ENCODE measurements at regions not wholly inside any gene's neighbourhood (a gene's known extent, or its start where the extent isn't known, plus 50 kb on each side); places are given as distances from the start of the nearest gene placed in this dataset.

- no peaks in the 10 kb centered on the region for H3K36me3 ChIP-seq
- WGBS, 2 donors: 89 to 90% methylated on average over 3 of the region's 3 CpGs
- no peak for TF ChIP-seq POLR2A (IDR thresholded peaks at IDR 0.05)
- no peak for TF ChIP-seq CTCF (IDR thresholded peaks at IDR 0.05)
Measured at GRCh38 chr11:109696191-109696897, 274.4 kb downstream of the C11orf87 start.

GRCh38 chr11:109697140-109697843 is 275.3 kb downstream of the C11orf87 start:
- Histone ChIP-seq H3K4me3 (no peak overlapping the region), H3K4me1 (no peaks in the 10 kb centered on the region), H3K27ac (no peak overlapping the region), H3K9me3 (peaks cover 0 to 55% (median 0%) of the 10 kb centered on the region in 4 donors), H3K36me3 (no peaks in the 10 kb centered on the region), H3K27me3 (no peaks in the 10 kb centered on the region)
- 55 to 63% methylated on average over 4 of the region's 4 CpGs for WGBS, 2 donors
- no peak for TF ChIP-seq EP300 (IDR thresholded peaks at IDR 0.05)
- TF ChIP-seq POLR2A (IDR thresholded peaks at IDR 0.05): no peak
- TF ChIP-seq CTCF (IDR thresholded peaks at IDR 0.05): peak in 1 of 5 experiments; percentile 12
- DNase-seq (ENCODE audit: low spot score in 2 of 2): no peak

More at GRCh38 chr11:109696191-109696897, 274.4 kb downstream of the C11orf87 start:
- H3K4me3 ChIP-seq: no peak overlapping the region
- no peak overlapping the region for H3K27ac ChIP-seq
- no peaks in the 10 kb centered on the region for H3K4me1 ChIP-seq
- DNase-seq (ENCODE audit: low spot score in 2 of 2): no peak
- H3K9me3 ChIP-seq: peaks cover 0 to 55% (median 0%) of the 10 kb centered on the region in 4 donors
- no peaks in the 10 kb centered on the region for H3K27me3 ChIP-seq

GRCh38 chr11:109698237-109698636 is 276.2 kb downstream of the C11orf87 start:
- H3K36me3 ChIP-seq: no peaks in the 10 kb centered on the region
- no peak for DNase-seq (ENCODE audit: low spot score in 2 of 2)
- peaks cover 0 to 51% (median 0%) of the 10 kb centered on the region in 4 donors for H3K9me3 ChIP-seq
- H3K27me3 ChIP-seq: no peaks in the 10 kb centered on the region
- TF ChIP-seq CTCF (IDR thresholded peaks at IDR 0.05) (no peak), EP300 (IDR thresholded peaks at IDR 0.05) (no peak), POLR2A (IDR thresholded peaks at IDR 0.05) (no peak)
- no peaks in the 10 kb centered on the region for H3K4me1 ChIP-seq
- H3K27ac ChIP-seq: no peak overlapping the region
- H3K4me3 ChIP-seq: no peak overlapping the region

GRCh38 chr11:109704432-109704831 is 282.4 kb downstream of the C11orf87 start:
- TF ChIP-seq EP300 (IDR thresholded peaks at IDR 0.05) (no peak), CTCF (IDR thresholded peaks at IDR 0.05) (no peak), POLR2A (IDR thresholded peaks at IDR 0.05) (no peak)
- no peak for DNase-seq (ENCODE audit: low spot score in 2 of 2)
- H3K36me3 ChIP-seq: no peaks in the 10 kb centered on the region
- H3K4me1 ChIP-seq: no peaks in the 10 kb centered on the region
- H3K27me3 ChIP-seq: no peaks in the 10 kb centered on the region
- H3K9me3 ChIP-seq: peaks cover 0 to 4% (median 0%) of the 10 kb centered on the region in 4 donors
- H3K27ac ChIP-seq: no peak overlapping the region
- 66 to 71% methylated on average over 4 of the region's 4 CpGs for WGBS, 2 donors
- no peak overlapping the region for H3K4me3 ChIP-seq

GRCh38 chr11:109706945-109707344 is 285.0 kb downstream of the C11orf87 start:
- Histone ChIP-seq H3K9me3 (no peaks in the 10 kb centered on the region), H3K27me3 (no peaks in the 10 kb centered on the region), H3K4me1 (no peaks in the 10 kb centered on the region), H3K27ac (no peak overlapping the region), H3K36me3 (no peaks in the 10 kb centered on the region), H3K4me3 (no peak overlapping the region)
- DNase-seq (ENCODE audit: low spot score in 2 of 2): no peak
- WGBS, 2 donors: 68 to 73% methylated on average over 1 of the region's 1 CpG
- TF ChIP-seq EP300 (IDR thresholded peaks at IDR 0.05) (no peak), CTCF (IDR thresholded peaks at IDR 0.05) (no peak)
